Glomerular visceral epithelial cell (primary cell): ENCODE measurements at regions not wholly inside any gene's neighbourhood (a gene's known extent, or its start where the extent isn't known, plus 50 kb on each side); places are given as distances from the start of the nearest gene placed in this dataset.

Experiments
- DNase-seq: peaks from one replicate; pipeline ENCODE4 v3.0.0-alpha.2; 2016; ENCODE audit errors: extremely low spot score

- DNase-seq, result no peak
Observed at GRCh38 chrX:129176710-129177109, 346.6 kb downstream of the SMARCA1 start.

GRCh38 chrX:129161108-129161507, 362.2 kb downstream of the SMARCA1 start:
- no peak for DNase-seq

GRCh38 chrX:129158505-129158904, 364.8 kb downstream of the SMARCA1 start:
- no peak for DNase-seq

GRCh38 chrX:129145840-129146272, 377.4 kb downstream of the SMARCA1 start:
- no peak for DNase-seq

GRCh38 chrX:129145385-129145784, 377.9 kb downstream of the SMARCA1 start:
- DNase-seq, result no peak

GRCh38 chrX:129144172-129145038, 378.9 kb downstream of the SMARCA1 start:
- peak; percentile 19 for DNase-seq

- DNase-seq, result no peak
Observed at GRCh38 chrX:129139837-129140598, 383.3 kb downstream of the SMARCA1 start.

GRCh38 chrX:129125122-129125914, 398.0 kb downstream of the SMARCA1 start:
- no peak for DNase-seq

GRCh38 chrX:129123795-129124194, 399.5 kb downstream of the SMARCA1 start:
- no peak for DNase-seq

- no peak for DNase-seq
Observed at GRCh38 chrX:129116676-129117470, 406.4 kb downstream of the SMARCA1 start.

- DNase-seq, result no peak
Observed at GRCh38 chrX:129115935-129116334, 407.4 kb downstream of the SMARCA1 start.

GRCh38 chrX:129115104-129115503, 408.2 kb downstream of the SMARCA1 start:
- DNase-seq, result peak; percentile 2

- DNase-seq, result no peak
Observed at GRCh38 chrX:129111081-129111798, 412.1 kb downstream of the SMARCA1 start.

GRCh38 chrX:129108936-129109335, 414.4 kb downstream of the SMARCA1 start:
- no peak for DNase-seq

- DNase-seq, result no peak
Observed at GRCh38 chrX:129099207-129099606, 424.1 kb downstream of the SMARCA1 start.

GRCh38 chrX:129097668-129098067, 425.6 kb downstream of the SMARCA1 start:
- no peak for DNase-seq

GRCh38 chrX:129093706-129094105, 429.6 kb downstream of the SMARCA1 start:
- DNase-seq, result no peak

GRCh38 chrX:129092757-129093156, 430.5 kb downstream of the SMARCA1 start:
- no peak for DNase-seq

GRCh38 chrX:129092242-129092641, 431.0 kb downstream of the SMARCA1 start:
- DNase-seq, result no peak

- no peak for DNase-seq
Observed at GRCh38 chrX:129091097-129091496, 432.2 kb downstream of the SMARCA1 start.

GRCh38 chrX:129086802-129087201, 436.5 kb downstream of the SMARCA1 start:
- DNase-seq, result no peak
